Activated CD8-positive, alpha-beta T cell treated with anti-CD3 and anti-CD28 coated beads for 36 hours (primary cell): ENCODE measurements at regions not wholly inside any gene's neighbourhood (a gene's known extent, or its start where the extent isn't known, plus 50 kb on each side); places are given as distances from the start of the nearest gene placed in this dataset.

Experiments used
- ATAC-seq: fragments of 200-7000 bp; cut with Tn5 transposase; one replicate; pipeline ENCODE4 v1.10.0; 2021; ENCODE audit warnings: mild to moderate bottlenecking, moderate library complexity
- CTCF ChIA-PET: fragments of 350-600 bp; sonication (Branson Sonifier 250); formaldehyde crosslinking; loops from one replicate; lab custom pipeline; 2021; ENCODE audit warnings: antibody characterized with exemption; lab: Charles Lee
- POLR2A ChIA-PET: fragments of 350-600 bp; sonication (Branson Sonifier 250); formaldehyde crosslinking; loops from one replicate; lab custom pipeline; 2021; ENCODE audit warnings: antibody characterized with exemption; lab: Charles Lee
- DNase-seq: peaks from one replicate; pipeline ENCODE4 v3.0.0-alpha.2; 2020
- H3K27ac Mint-ChIP-seq: one replicate; pipeline ENCODE4 v1.8.0; 2021; ENCODE audit warnings: mild to moderate bottlenecking, mixed read lengths
- H3K27me3 Mint-ChIP-seq: one replicate; pipeline ENCODE4 v1.8.0; 2021; ENCODE audit warnings: mixed read lengths
- H3K36me3 Mint-ChIP-seq: one replicate; pipeline ENCODE4 v1.8.0; 2021; ENCODE audit warnings: low read depth, mixed read lengths
- H3K4me1 Mint-ChIP-seq: one replicate; pipeline ENCODE4 v1.8.0; 2021; ENCODE audit warnings: low read depth, mixed read lengths
- H3K4me3 Mint-ChIP-seq: one replicate; pipeline ENCODE4 v1.8.0; 2021; ENCODE audit warnings: mild to moderate bottlenecking, moderate library complexity, mixed read lengths
- H3K9me3 Mint-ChIP-seq: one replicate; pipeline ENCODE4 v1.8.0; 2021; ENCODE audit warnings: mixed read lengths
- CTCF ChIP-seq: fragments of 200-600 bp; IDR thresholded peaks from one replicate; pipeline ENCODE4 v1.8.0; 2022; ENCODE audit warnings: antibody characterized with exemption, mild to moderate bottlenecking
- intact Hi-C: fragments of 100-400 bp; cut with micrococcal nuclease; formaldehyde crosslinking; loops from one replicate; pipeline ENCODE4 v1.10.0; 2022

- POLR2A ChIA-PET, result no interaction called here
- no peak for ATAC-seq
- CTCF ChIA-PET, result no interaction called here
- H3K4me3 Mint-ChIP-seq, result no peak overlapping the region
- H3K4me1 Mint-ChIP-seq, result no peaks in the 10 kb centered on the region
- H3K27me3 Mint-ChIP-seq, result peaks cover 4% of the 10 kb centered on the region
- H3K27ac Mint-ChIP-seq, result no peak overlapping the region
- no peak for DNase-seq
- H3K9me3 Mint-ChIP-seq, result peaks cover 15% of the 10 kb centered on the region
- intact Hi-C loops, result no loop called here
- no peak for TF ChIP-seq CTCF
- H3K36me3 Mint-ChIP-seq, result no peaks in the 10 kb centered on the region
These were observed 309.9 kb downstream of the NDUFA10 start for GRCh38 chr2:239715202-239715601.

- peaks cover 6% of the 10 kb centered on the region for H3K27me3 Mint-ChIP-seq
- H3K4me1 Mint-ChIP-seq, result no peaks in the 10 kb centered on the region
- no peak for TF ChIP-seq CTCF
- no peak overlapping the region for H3K27ac Mint-ChIP-seq
- H3K36me3 Mint-ChIP-seq, result no peaks in the 10 kb centered on the region
- intact Hi-C loops, result no loop called here
- ChIA-PET CTCF (no interaction called here), POLR2A (interaction anchor here (0.6 kb wide), 1 partner anchor 21 kb away, joined by 3 read pairs; no protein-coding TSS in a partner anchor)
- DNase-seq (no peak), ATAC-seq (no peak)
- peaks cover 15% of the 10 kb centered on the region for H3K9me3 Mint-ChIP-seq
- H3K4me3 Mint-ChIP-seq, result no peak overlapping the region
These were observed 311.0 kb downstream of the NDUFA10 start for GRCh38 chr2:239714116-239714515.

GRCh38 chr2:239712755-239713154 is 311.9 kb upstream of the HDAC4 start:
- ChIA-PET POLR2A (no interaction called here), CTCF (no interaction called here)
- no peak overlapping the region for H3K27ac Mint-ChIP-seq
- DNase-seq (no peak), ATAC-seq (no peak)
- H3K27me3 Mint-ChIP-seq, result peaks cover 6% of the 10 kb centered on the region
- H3K9me3 Mint-ChIP-seq, result peaks cover 15% of the 10 kb centered on the region
- no peaks in the 10 kb centered on the region for H3K4me1 Mint-ChIP-seq
- intact Hi-C loops, result no loop called here
- no peaks in the 10 kb centered on the region for H3K36me3 Mint-ChIP-seq
- H3K4me3 Mint-ChIP-seq, result no peak overlapping the region
- no peak for TF ChIP-seq CTCF

GRCh38 chr2:239711911-239712570 is 311.2 kb upstream of the HDAC4 start:
- ATAC-seq (no peak), DNase-seq (no peak)
- ChIA-PET CTCF (no interaction called here), POLR2A (no interaction called here)
- no peaks in the 10 kb centered on the region for H3K4me1 Mint-ChIP-seq
- H3K4me3 Mint-ChIP-seq, result no peak overlapping the region
- H3K27ac Mint-ChIP-seq, result no peak overlapping the region
- intact Hi-C loops, result no loop called here
- H3K9me3 Mint-ChIP-seq, result peaks cover 15% of the 10 kb centered on the region
- peaks cover 8% of the 10 kb centered on the region for H3K27me3 Mint-ChIP-seq
- TF ChIP-seq CTCF, result no peak
- no peaks in the 10 kb centered on the region for H3K36me3 Mint-ChIP-seq

- intact Hi-C loops, result no loop called here
- DNase-seq (no peak), ATAC-seq (no peak)
- no peak overlapping the region for H3K4me3 Mint-ChIP-seq
- H3K27ac Mint-ChIP-seq, result no peak overlapping the region
- peaks cover 15% of the 10 kb centered on the region for H3K9me3 Mint-ChIP-seq
- ChIA-PET POLR2A (no interaction called here), CTCF (no interaction called here)
- H3K27me3 Mint-ChIP-seq, result peaks cover 11% of the 10 kb centered on the region
- H3K4me1 Mint-ChIP-seq, result no peaks in the 10 kb centered on the region
- no peaks in the 10 kb centered on the region for H3K36me3 Mint-ChIP-seq
- TF ChIP-seq CTCF, result no peak
These were observed 310.4 kb upstream of the HDAC4 start for GRCh38 chr2:239710953-239711861.
